Iris pigment epithelial cell (primary cell): ENCODE measurements at regions not wholly inside any gene's neighbourhood (a gene's known extent, or its start where the extent isn't known, plus 50 kb on each side); places are given as distances from the start of the nearest gene placed in this dataset.
"Not testable (repeated sequence)": the region's sequence is repeated elsewhere in the genome, so short reads cannot be mapped to it uniquely, and the experiment has no call there.

Experiments
- DNase-seq: peaks from one replicate; pipeline ENCODE4 v3.0.0-alpha.2; 2011; ENCODE audit warnings: low read depth

- DNase-seq, result no peak
Measured at GRCh38 chr7:41578700-41579099, 124.2 kb downstream of the INHBA start.

- peak; percentile 58 for DNase-seq
Measured at GRCh38 chr7:41576166-41576565, 126.7 kb downstream of the INHBA start.

DNA sequence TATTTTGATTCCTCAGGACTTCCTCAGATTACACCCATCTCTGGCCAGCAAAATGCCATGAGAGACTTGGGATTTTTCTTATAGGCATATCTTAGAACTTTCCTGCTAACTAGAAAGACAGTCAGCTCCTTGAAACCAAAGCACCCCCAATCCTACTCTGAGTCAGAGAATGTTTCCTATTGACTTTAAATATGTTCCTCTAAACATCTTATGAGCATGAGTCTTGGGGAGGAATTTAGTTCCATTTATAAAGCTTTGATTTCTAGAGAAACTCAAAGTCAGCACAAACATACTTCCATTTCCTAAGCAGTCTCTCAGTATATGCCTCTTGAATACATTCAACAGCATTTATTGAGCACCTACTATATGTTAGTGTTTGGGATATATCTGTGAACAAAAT lies 128.5 kb downstream of the INHBA start:
- DNase-seq, result peak; percentile 81

GRCh38 chr7:41573862-41574261 lies 129.0 kb downstream of the INHBA start:
- peak; percentile 31 for DNase-seq

DNA sequence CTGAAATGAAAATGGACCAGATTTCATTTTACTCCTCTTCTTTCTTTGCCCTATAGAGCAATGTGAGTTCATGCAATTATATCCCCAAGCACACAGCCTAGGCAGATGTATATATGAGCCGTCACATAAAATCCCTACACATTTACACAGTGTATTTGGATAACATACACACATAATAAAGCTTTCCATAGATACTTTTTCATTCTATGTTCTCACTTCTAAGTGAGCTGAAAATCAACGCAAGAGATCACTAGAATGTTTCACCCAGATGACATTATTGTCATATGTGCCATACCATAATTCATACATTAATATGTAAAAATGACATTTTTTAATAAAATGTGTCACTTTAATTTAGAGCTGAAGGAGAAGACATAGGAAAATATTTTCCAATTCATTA lies 129.4 kb downstream of the INHBA start:
- DNase-seq, result no peak

GRCh38 chr7:41573015-41573414 lies 129.9 kb downstream of the INHBA start:
- DNase-seq, result peak; percentile 78

GRCh38 chr7:41571573-41571972 lies 131.3 kb downstream of the INHBA start:
- no peak for DNase-seq

DNA sequence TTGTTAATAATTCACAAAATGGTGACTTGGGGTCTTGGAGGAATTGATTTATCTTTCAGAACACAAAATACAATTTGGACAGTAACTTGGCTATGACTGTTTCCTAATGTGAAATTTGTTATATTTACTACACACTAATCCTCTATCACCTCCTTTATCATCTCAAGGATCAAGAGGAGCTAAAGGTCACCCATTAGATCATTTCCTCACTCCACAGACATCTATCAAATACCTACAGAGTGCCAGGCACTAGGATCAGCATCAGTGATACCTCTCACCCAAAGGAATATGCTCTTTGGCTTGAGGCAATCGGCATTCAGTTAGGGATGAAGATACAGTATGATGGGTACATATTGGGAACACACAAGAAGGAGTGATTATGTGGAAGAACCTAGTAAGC lies 132.1 kb downstream of the INHBA start:
- no peak for DNase-seq

DNA sequence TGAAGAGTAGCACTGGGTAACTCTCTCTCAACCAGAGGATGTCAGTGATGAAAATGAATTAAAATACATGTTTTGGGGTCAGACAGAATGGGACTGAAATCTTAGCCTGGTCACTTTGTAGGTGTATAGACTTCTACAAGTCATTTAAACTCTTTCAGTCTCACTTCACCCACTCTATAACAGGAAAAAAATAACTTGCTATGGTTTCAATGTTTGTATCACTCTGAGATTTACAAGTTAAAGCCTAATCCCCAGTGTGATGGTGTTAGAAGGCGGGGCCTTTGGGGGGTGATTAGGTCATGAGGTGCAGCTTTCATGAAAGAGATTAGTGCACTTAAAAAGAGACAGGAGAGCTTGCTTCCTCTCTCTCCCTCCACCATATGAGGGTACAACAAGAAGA lies 134.8 kb downstream of the INHBA start:
- DNase-seq, result no peak

- peak; percentile 51 for DNase-seq
Measured at GRCh38 chr7:41567731-41568114, 135.2 kb downstream of the INHBA start.

DNA sequence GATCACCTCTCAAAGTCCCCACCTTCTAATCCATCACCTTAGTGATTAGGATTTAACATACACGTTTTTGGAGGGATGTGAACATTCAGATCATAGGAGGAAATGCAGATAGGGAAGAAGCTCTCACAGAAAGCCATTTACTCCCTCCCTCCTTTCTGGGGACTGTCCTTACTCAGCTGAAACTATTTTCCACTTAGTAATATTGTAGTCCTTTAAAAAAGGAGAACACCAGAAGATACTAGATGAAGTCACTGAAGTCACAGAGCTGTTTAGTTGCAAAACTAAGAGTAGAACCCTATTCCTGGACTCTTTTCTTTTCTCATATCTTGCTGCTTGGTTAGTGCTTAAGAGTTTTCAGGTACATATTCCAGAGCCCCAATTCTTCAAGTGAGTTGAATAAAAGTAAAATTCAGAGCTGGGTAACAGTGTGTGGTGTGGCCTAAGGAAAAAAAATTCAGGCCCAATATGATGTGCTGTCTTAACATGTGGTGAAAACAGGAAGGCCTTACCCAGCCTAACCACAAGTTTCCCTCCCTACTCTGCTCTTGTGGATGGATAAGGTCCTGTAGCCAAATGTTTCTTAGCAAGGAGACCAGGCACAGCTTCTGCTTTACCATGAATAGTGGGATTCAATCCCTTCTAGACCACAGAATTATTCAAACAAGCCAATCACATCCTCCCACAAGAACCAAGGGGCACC lies 135.7 kb downstream of the INHBA start:
- DNase-seq, result peak; percentile 24

- no peak for DNase-seq
Measured at GRCh38 chr7:41566581-41566980, 136.3 kb downstream of the INHBA start.

DNA sequence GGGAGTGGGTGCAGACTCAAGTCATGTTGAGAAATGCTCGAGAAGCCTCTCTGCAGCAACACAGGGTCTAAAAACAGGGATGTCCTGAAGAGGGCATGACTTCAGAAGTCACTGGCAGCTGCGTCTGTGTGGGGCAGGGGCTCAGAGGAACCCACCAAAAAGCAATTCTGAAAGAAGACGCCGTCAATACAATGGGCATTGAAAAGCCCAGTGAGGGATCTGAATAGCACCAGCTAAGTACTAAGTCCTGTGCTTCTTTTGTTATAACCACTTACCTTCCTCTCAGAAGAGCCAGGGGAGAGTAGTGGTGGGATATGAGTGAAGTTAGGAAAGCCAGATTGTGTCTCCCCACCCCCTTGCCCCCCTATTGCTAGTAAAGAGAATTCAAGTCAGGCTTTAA lies 137.2 kb downstream of the INHBA start:
- no peak for DNase-seq

DNA sequence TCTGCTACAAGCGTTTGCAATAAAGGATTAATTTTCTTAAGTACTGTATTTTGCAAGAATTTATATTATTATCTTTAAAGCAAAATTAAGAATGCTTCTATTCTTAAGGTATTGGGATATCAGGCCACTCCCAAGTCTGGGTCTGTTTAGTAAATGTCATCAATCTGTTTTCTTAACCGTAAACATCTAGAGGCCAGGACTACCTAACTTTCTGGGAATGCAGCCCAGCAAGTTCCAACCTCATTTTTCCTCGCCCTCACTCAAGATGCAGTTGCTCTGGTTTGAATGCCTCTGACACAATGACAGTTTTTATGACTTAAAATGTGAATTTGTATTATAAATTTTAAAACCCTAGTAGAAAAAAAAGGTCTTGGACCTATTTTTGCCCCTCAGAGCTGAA lies 143.5 kb downstream of the INHBA start:
- no peak for DNase-seq

GRCh38 chr7:41554481-41554880 lies 148.4 kb downstream of the INHBA start:
- no peak for DNase-seq

DNA sequence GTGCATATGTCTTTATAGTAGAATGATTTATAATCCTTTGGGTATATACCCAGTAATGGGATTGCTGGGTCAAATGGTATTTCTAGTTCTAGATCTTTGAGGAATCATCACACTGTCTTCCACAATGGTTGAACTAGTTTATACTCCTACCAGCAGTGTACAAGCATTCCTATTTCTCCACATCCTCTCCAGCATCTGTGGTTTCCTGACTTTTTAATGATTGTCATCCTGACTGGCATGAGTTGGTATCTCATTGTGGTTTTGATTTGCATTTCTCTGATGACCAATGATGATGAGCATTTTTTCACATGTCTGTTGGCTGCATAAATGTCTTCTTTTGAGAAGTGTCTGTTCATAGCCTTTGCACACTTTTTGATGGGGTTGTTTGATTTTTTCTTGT lies 152.8 kb downstream of the INHBA start:
- DNase-seq, result not testable (repeated sequence)

DNA sequence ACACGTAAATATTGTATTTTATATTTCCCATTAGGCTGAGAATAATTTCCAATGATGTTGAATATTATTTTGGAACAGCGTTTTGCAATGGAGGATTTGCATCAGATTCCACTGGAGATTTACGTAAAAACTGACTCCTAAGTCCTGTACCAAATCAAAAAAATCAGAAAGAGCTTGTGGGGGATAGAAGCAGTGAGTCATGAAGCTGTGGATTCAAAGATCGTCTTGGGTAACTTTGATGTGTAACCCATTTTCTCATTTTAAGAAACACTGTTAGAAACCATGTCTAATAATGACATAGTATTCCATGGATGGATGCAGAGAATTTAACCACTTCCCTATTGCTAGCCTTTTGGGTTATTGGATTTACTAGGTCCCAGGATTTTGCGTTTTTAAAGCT lies 158.6 kb downstream of the INHBA start:
- DNase-seq, result peak; percentile 61

DNA sequence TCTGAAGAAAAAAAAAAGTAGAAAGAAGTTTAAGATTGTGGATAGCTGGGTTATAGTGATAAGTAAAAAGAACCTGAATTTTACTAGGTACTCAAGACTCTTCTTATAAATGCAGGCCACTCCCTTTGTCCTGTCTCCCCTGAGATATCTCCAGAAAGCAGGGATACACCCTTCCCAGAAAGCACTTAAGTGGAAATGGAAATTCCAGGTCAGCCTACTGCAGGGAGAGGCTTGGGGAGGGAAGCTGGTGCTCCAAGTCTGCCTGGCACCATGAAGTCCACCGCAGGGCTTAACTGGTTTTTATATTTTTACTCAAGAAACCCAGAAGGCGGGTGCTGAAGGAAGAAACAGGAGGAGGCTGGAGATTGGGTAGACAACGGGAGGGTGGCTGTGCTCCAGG lies 162.3 kb downstream of the INHBA start:
- no peak for DNase-seq

GRCh38 chr7:41538810-41539724 lies 163.8 kb downstream of the INHBA start:
- DNase-seq, result peak; percentile 38

- DNase-seq, result peak; percentile 6
Measured at GRCh38 chr7:41536873-41537665, 165.8 kb downstream of the INHBA start.

GRCh38 chr7:41536122-41536872 lies 166.6 kb downstream of the INHBA start:
- DNase-seq, result peak; percentile 55

- no peak for DNase-seq
Measured at GRCh38 chr7:41529831-41530230, 173.1 kb downstream of the INHBA start.
